HepG2 (cell line): ENCODE measurements at regions not wholly inside any gene's neighbourhood (a gene's known extent, or its start where the extent isn't known, plus 50 kb on each side); places are given as distances from the start of the nearest gene placed in this dataset.
A peak's percentile ranks its signal among the peaks of the same experiment; 100 is the strongest.

Experiments used
- ATAC-seq: fragments of 200-7000 bp; cut with Tn5 transposase; 3 replicates; pipeline ENCODE4 v1.9.1; 2020; ENCODE audit warnings: mild to moderate bottlenecking, moderate library complexity
- BruUV-seq: library from RNA; stranded (reverse); fragments of 400-500 nt; replicated peaks from 2 replicates; lab custom pipeline; 2021; lab: Mats Ljungman, UMichigan
- CTCF ChIA-PET: fragments of 300-600 bp; formaldehyde crosslinking; extraction: SDS; loops from one replicate; lab custom pipeline; 2021; ENCODE audit warnings: low total read pairs, inconsistent platforms, low intra/inter-chr PET ratio; lab: Yijun Ruan, JAX
- POLR2A ChIA-PET: fragments of 350-600 bp; sonication (Branson Sonifier 250); formaldehyde crosslinking; loops from one replicate; lab custom pipeline; 2020; ENCODE audit warnings: antibody characterized with exemption, inconsistent platforms; lab: Yijun Ruan, JAX
- DNase-seq: peaks from one replicate; pipeline ENCODE4 v3.0.0-alpha.2; 2015; ENCODE audit warnings: low spot score
- FAIRE-seq: peaks from 3 replicates; lab custom pipeline; 2011; peaks lifted over from hg19 to GRCh38; lab: Jason Lieb, UNC
- H2AFZ ChIP-seq: one replicate; pipeline ENCODE4 v1.6.1; 2011; ENCODE audit warnings: low read length, inconsistent platforms
- H3K27ac ChIP-seq: fragments of 300-600 bp; 3 replicates; pipeline ENCODE4 v1.8.0; 2011; ENCODE audit warnings: mixed run types, mild to moderate bottlenecking, mixed read lengths, low read length, inconsistent platforms; ENCODE audit not compliant: insufficient read depth; ENCODE audit errors: extremely low read length
- H3K27me3 ChIP-seq, 2 experiments: fragments of 200-600 bp in 1 of 2; 2 replicates in 1 of 2; 3 replicates in 1 of 2; pipeline versions ENCODE4 v1.6.0 to v1.8.0; 2011; ENCODE audit warnings: low read length in 2 of 2, mild to moderate bottlenecking in 2 of 2, moderate library complexity in 2 of 2, inconsistent platforms in 1 of 2; ENCODE audit not compliant: insufficient read depth in 2 of 2, control insufficient read depth in 1 of 2
- H3K36me3 ChIP-seq, 2 experiments: fragments of 200-600 bp in 1 of 2; replicated peaks in 1 of 2; 2 replicates in 1 of 2; 3 replicates in 1 of 2; pipeline versions ENCODE4 v1.5.1 to v1.8.0; 2011; ENCODE audit warnings: low read length in 2 of 2, inconsistent platforms in 1 of 2; ENCODE audit not compliant: insufficient read depth in 2 of 2, control insufficient read depth in 1 of 2
- H3K4me1 ChIP-seq: 2 replicates; pipeline ENCODE4 v1.5.1; 2012; ENCODE audit warnings: low read length, inconsistent platforms; ENCODE audit not compliant: insufficient read depth
- H3K4me2 ChIP-seq: 2 replicates; pipeline ENCODE4 v1.6.0; 2011; ENCODE audit warnings: low read depth, low read length, inconsistent platforms
- H3K4me3 ChIP-seq, 3 experiments: fragments of 200-600 bp in 1 of 3; sonication (generic), shearing (Covaris generic) in 1 of 3; replicated peaks in 1 of 3; 2 replicates each; pipeline ENCODE4 v1.5.1; 2011 to 2016; ENCODE audit warnings: low read length in 3 of 3, inconsistent platforms in 2 of 3, low read depth in 2 of 3, mild to moderate bottlenecking in 2 of 3, control low read depth in 1 of 3, mixed read lengths in 1 of 3; ENCODE audit not compliant: insufficient read depth in 1 of 3
- H3K79me2 ChIP-seq: one replicate; pipeline ENCODE4 v1.6.1; 2011; ENCODE audit warnings: low read length, inconsistent platforms; ENCODE audit not compliant: insufficient read depth
- H3K9ac ChIP-seq: 2 replicates; pipeline ENCODE4 v1.6.0; 2011; ENCODE audit warnings: mild to moderate bottlenecking, low read depth, low read length, inconsistent platforms; ENCODE audit not compliant: insufficient read depth
- H3K9me3 ChIP-seq: 2 replicates; pipeline ENCODE4 v1.5.1; 2012; ENCODE audit warnings: mild to moderate bottlenecking, low read length
- H4K20me1 ChIP-seq: 2 replicates; pipeline ENCODE4 v1.6.0; 2011; ENCODE audit warnings: inconsistent platforms, mild to moderate bottlenecking, low read length, moderate library complexity; ENCODE audit not compliant: insufficient read depth
- CBX2 ChIP-seq, 2 experiments: fragments of 200-600 bp in 1 of 2; sonication (generic); formaldehyde crosslinking in 1 of 2; IDR thresholded peaks; 2 replicates each; pipeline versions ENCODE4 v1.7.0 to v1.8.1; 2018 to 2022; ENCODE audit warnings: low read depth in 2 of 2, low read length in 1 of 2, mild to moderate bottlenecking in 1 of 2, missing genetic modification reagents in 1 of 2
- FOXK2 ChIP-seq: fragments of 450-650 bp; IDR thresholded peaks from 2 replicates; pipeline ENCODE4 v1.6.1; 2016
- HHEX ChIP-seq: IDR thresholded peaks from 2 replicates; pipeline ENCODE4 v1.6.1; 2016; ENCODE audit warnings: control low read depth
- KLF15 ChIP-seq: sonication (generic); formaldehyde crosslinking; IDR thresholded peaks from 2 replicates; pipeline ENCODE4 v1.8.1; 2023; ENCODE audit warnings: borderline replicate concordance, mild to moderate bottlenecking, inconsistent platforms, missing genetic modification reagents, mixed read lengths
- PRPF4 ChIP-seq: fragments of 200-400 bp; formaldehyde crosslinking; IDR thresholded peaks from 2 replicates; pipeline ENCODE4 v1.6.1; 2016; ENCODE audit warnings: low read length, low read depth; ENCODE audit not compliant: poor library complexity, severe bottlenecking
- RXRB ChIP-seq: IDR thresholded peaks from 2 replicates; pipeline ENCODE4 v1.6.1; 2016; ENCODE audit warnings: borderline replicate concordance, missing genetic modification reagents, missing compliant biosample characterization
- TCF12 ChIP-seq, 2 experiments: fragments of 450-650 bp in 1 of 2; sonication (generic) in 1 of 2; formaldehyde crosslinking in 1 of 2; IDR thresholded peaks; 2 replicates each; pipeline versions ENCODE4 v1.6.1 to v1.8.0; 2017 to 2022; ENCODE audit warnings: antibody characterized with exemption in 1 of 2, mild to moderate bottlenecking in 1 of 2, missing genetic modification reagents in 1 of 2, moderate library complexity in 1 of 2
- ZBTB44 ChIP-seq: sonication (generic); formaldehyde crosslinking; IDR thresholded peaks from 2 replicates; pipeline ENCODE4 v1.4.0; 2020; ENCODE audit warnings: missing genetic modification reagents
- ZHX1 ChIP-seq: sonication (generic); formaldehyde crosslinking; IDR thresholded peaks from 2 replicates; pipeline ENCODE4 v1.8.1; 2022; ENCODE audit warnings: low read depth, mild to moderate bottlenecking, missing genetic modification reagents
- ZNF17 ChIP-seq: sonication (generic); formaldehyde crosslinking; IDR thresholded peaks from 2 replicates; pipeline ENCODE4 v1.5.0; 2020; ENCODE audit warnings: mild to moderate bottlenecking, missing genetic modification reagents
- ZNF234 ChIP-seq: sonication (generic); formaldehyde crosslinking; conservative IDR thresholded peaks from 2 replicates; pipeline ENCODE4 v1.5.1; 2020; ENCODE audit warnings: mild to moderate bottlenecking, missing genetic modification reagents
- ZNF30 ChIP-seq: sonication (generic); formaldehyde crosslinking; IDR thresholded peaks from 2 replicates; pipeline ENCODE4 v1.5.0; 2020; ENCODE audit warnings: mild to moderate bottlenecking, missing genetic modification reagents
- ZNF329 ChIP-seq: sonication (generic); formaldehyde crosslinking; IDR thresholded peaks from 2 replicates; pipeline ENCODE4 v1.9.0; 2021; ENCODE audit warnings: low read depth, mild to moderate bottlenecking, missing genetic modification reagents
- ZNF737 ChIP-seq: sonication (generic); formaldehyde crosslinking; IDR thresholded peaks from 2 replicates; pipeline ENCODE4 v1.5.0; 2020; ENCODE audit warnings: missing genetic modification reagents, mild to moderate bottlenecking, borderline replicate concordance
- ZSCAN20 ChIP-seq: sonication (generic); formaldehyde crosslinking; IDR thresholded peaks from 2 replicates; pipeline ENCODE4 v1.4.0; 2020; ENCODE audit warnings: missing genetic modification reagents, mild to moderate bottlenecking, borderline replicate concordance
- WGBS: methylation state at CpG from one replicate; pipeline ENCODE4 v1.1.6; 2017; ENCODE audit warnings: low lambda C conversion rate; 5-methylcytosine and 5-hydroxymethylcytosine counted together
- in situ Hi-C: cut with HindIII; loops from 2 replicates; pipeline ENCODE4 v1.10.0; 2017; ENCODE audit warnings: low pct_unique_long_range_greater_than_20kb; ENCODE audit not compliant: extremely low pct_ligation_motif_present
- intact Hi-C: fragments of 100-400 bp; cut with micrococcal nuclease; formaldehyde crosslinking; loops from one replicate; pipeline ENCODE4 v1.10.0; 2022; ENCODE audit not compliant: unreplicated experiment

GRCh38 chr7:423312-424260, 96.1 kb downstream of the PDGFA start (continued):
- peak; percentile 93 for TF ChIP-seq ZNF329
- TF ChIP-seq ZNF234, result no peak
- TF ChIP-seq ZHX1 (CRISPR knock-in tag), result no peak

- ATAC-seq (no peak), DNase-seq (no peak), FAIRE-seq (no peak)
- Histone ChIP-seq H3K27ac (no peak overlapping the region), H3K4me1 (peaks cover 6% of the 10 kb centered on the region), H2AFZ (no peak overlapping the region), H3K4me3 (no peak overlapping the region), H3K79me2 (no peaks in the 10 kb centered on the region), H4K20me1 (no peaks in the 10 kb centered on the region), H3K4me2 (no peak overlapping the region), H3K27me3 (peaks cover 20 to 55% of the 10 kb centered on the region in 2 experiments; a peak in 4 of 5 replicates), H3K9ac (no peak overlapping the region), H3K36me3 (no peaks in the 10 kb centered on the region), H3K9me3 (no peaks in the 10 kb centered on the region)
- in situ Hi-C loops, result loop anchor here (5.0 kb wide), 1 partner anchor 92 kb away; no protein-coding TSS in a partner anchor
- ChIA-PET CTCF (no interaction called here), POLR2A (no interaction called here)
- TF ChIP-seq KLF15 (CRISPR knock-in tag), result no peak
- no peak for TF ChIP-seq ZNF737 (CRISPR knock-in tag)
- no peak for TF ChIP-seq PRPF4
- TF ChIP-seq ZNF30 (CRISPR knock-in tag), result no peak
- TF ChIP-seq FOXK2, result no peak
- TF ChIP-seq TCF12 (IDR thresholded peaks at IDR 0.05), result no peak
- TF ChIP-seq TCF12 (CRISPR knock-in tag; IDR thresholded peaks at IDR 0.05), result no peak
- TF ChIP-seq ZBTB44 (CRISPR knock-in tag), result no peak
- TF ChIP-seq HHEX (CRISPR knock-in tag), result no peak
- no peak for TF ChIP-seq RXRB (CRISPR knock-in tag)
- TF ChIP-seq CBX2 (IDR thresholded peaks at IDR 0.05; ENCODE audit: low read depth, low read length), result no peak
- no peak for TF ChIP-seq CBX2 (CRISPR knock-in tag; IDR thresholded peaks at IDR 0.05; ENCODE audit: low read depth)
- no peak for TF ChIP-seq ZNF17 (CRISPR knock-in tag)
- TF ChIP-seq ZSCAN20 (CRISPR knock-in tag), result no peak
- BruUV-seq, result no TSS peak
- 20% methylated on average over 2 of the region's 9 CpGs for WGBS
- intact Hi-C loops, result loop anchor here (10.0 kb wide), 1 partner anchor 50 kb away; no protein-coding TSS in a partner anchor
Observed at GRCh38 chr7:424301-424935, 95.2 kb downstream of the PDGFA start.
